Breast epithelium (tissue), 3 donors: ENCODE measurements at regions not wholly inside any gene's neighbourhood (a gene's known extent, or its start where the extent isn't known, plus 50 kb on each side); places are given as distances from the start of the nearest gene placed in this dataset.

Experiments used
- CTCF ChIP-seq, 3 donors: fragments of 450-650 bp; IDR thresholded peaks; one replicate each; pipeline ENCODE4 v1.5.1; 2016 to 2017; ENCODE audit warnings: antibody characterized with exemption in 3 of 3, mild to moderate bottlenecking in 3 of 3, moderate library complexity in 3 of 3
- POLR2AphosphoS5 ChIP-seq, 3 donors: sonication (generic); formaldehyde crosslinking; IDR thresholded peaks; one replicate each; pipeline ENCODE4 v1.6.1; 2017; ENCODE audit warnings: antibody characterized with exemption in 3 of 3

GRCh38 chr4:112994732-112995464, 54.6 kb upstream of the ANK2 start:
- TF ChIP-seq CTCF (IDR thresholded peaks at IDR 0.05) (no peak), POLR2AphosphoS5 (IDR thresholded peaks at IDR 0.05) (no peak)
